Calu3 (cell line): ENCODE measurements at regions not wholly inside any gene's neighbourhood (a gene's known extent, or its start where the extent isn't known, plus 50 kb on each side); places are given as distances from the start of the nearest gene placed in this dataset.

Experiments
- BruUV-seq: library from RNA; stranded (reverse); fragments of 400-500 nt; replicated peaks from 2 replicates; lab custom pipeline; 2021; lab: Mats Ljungman, UMichigan
- CTCF ChIA-PET: fragments of 300-600 bp; sonication (Branson Sonifier 250); formaldehyde crosslinking; loops from one replicate; lab custom pipeline; 2022; ENCODE audit warnings: antibody characterized with exemption; lab: Charles Lee
- DNase-seq: peaks from one replicate; pipeline ENCODE4 v3.0.0; 2022
- H3K27ac Mint-ChIP-seq: one replicate; pipeline ENCODE4 v1.8.0; 2022; ENCODE audit warnings: mixed read lengths; ENCODE audit not compliant: unreplicated experiment
- H3K27me3 Mint-ChIP-seq: one replicate; pipeline ENCODE4 v1.8.0; 2022; ENCODE audit warnings: mixed read lengths; ENCODE audit not compliant: unreplicated experiment
- H3K36me3 Mint-ChIP-seq: one replicate; pipeline ENCODE4 v1.8.0; 2022; ENCODE audit warnings: mild to moderate bottlenecking, moderate library complexity, mixed read lengths; ENCODE audit not compliant: insufficient read depth, unreplicated experiment
- H3K4me1 Mint-ChIP-seq: one replicate; pipeline ENCODE4 v1.8.0; 2022; ENCODE audit warnings: mild to moderate bottlenecking, low read depth, mixed read lengths; ENCODE audit not compliant: unreplicated experiment
- H3K4me3 Mint-ChIP-seq: one replicate; pipeline ENCODE4 v1.8.0; 2022; ENCODE audit warnings: mild to moderate bottlenecking, low read depth, moderate library complexity, mixed read lengths; ENCODE audit not compliant: unreplicated experiment
- H3K9me3 Mint-ChIP-seq: one replicate; pipeline ENCODE4 v1.8.0; 2022; ENCODE audit warnings: low read depth, mixed read lengths; ENCODE audit not compliant: unreplicated experiment
- intact Hi-C: fragments of 100-400 bp; cut with micrococcal nuclease; formaldehyde crosslinking; loops from one replicate; pipeline ENCODE4 v1.10.0; 2022; ENCODE audit not compliant: unreplicated experiment
- TF ChIP-seq, protein P1 (sequence below): fragments of 200-600 bp; IDR thresholded peaks from one replicate; pipeline ENCODE4 v1.8.0; 2022; ENCODE audit warnings: antibody characterized with exemption; ENCODE audit not compliant: unreplicated experiment

DNA sequence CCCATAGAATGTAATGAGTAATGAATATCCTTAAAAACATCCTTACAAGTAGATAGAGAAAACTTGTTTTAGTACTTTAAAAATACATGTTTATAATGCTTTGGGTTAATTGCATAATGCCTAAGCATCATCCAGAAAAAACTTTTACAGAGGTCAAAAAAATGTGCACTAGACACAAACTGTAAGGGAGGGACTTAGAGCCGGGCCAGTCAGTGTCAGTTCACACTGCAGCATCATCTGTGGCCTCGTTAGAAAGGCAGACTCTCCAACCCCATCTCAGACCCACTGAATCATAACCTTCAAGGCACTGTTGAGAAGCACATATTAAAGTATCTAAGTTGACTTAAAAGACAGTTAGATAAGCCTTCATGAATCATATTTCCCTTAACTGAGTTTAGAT, 230.1 kb upstream of the PRPS1L1 start:
- peaks cover 5% of the 10 kb centered on the region for H3K36me3 Mint-ChIP-seq
- intact Hi-C loops, result no loop called here
- CTCF ChIA-PET, result no interaction called here
- H3K27ac Mint-ChIP-seq, result no peak overlapping the region
- BruUV-seq, result no TSS peak
- TF ChIP-seq, protein P1, sequence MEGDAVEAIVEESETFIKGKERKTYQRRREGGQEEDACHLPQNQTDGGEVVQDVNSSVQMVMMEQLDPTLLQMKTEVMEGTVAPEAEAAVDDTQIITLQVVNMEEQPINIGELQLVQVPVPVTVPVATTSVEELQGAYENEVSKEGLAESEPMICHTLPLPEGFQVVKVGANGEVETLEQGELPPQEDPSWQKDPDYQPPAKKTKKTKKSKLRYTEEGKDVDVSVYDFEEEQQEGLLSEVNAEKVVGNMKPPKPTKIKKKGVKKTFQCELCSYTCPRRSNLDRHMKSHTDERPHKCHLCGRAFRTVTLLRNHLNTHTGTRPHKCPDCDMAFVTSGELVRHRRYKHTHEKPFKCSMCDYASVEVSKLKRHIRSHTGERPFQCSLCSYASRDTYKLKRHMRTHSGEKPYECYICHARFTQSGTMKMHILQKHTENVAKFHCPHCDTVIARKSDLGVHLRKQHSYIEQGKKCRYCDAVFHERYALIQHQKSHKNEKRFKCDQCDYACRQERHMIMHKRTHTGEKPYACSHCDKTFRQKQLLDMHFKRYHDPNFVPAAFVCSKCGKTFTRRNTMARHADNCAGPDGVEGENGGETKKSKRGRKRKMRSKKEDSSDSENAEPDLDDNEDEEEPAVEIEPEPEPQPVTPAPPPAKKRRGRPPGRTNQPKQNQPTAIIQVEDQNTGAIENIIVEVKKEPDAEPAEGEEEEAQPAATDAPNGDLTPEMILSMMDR, result no peak
- H3K4me3 Mint-ChIP-seq, result no peak overlapping the region
- peaks cover 8% of the 10 kb centered on the region for H3K4me1 Mint-ChIP-seq
- peaks cover 17% of the 10 kb centered on the region for H3K9me3 Mint-ChIP-seq
- no peaks in the 10 kb centered on the region for H3K27me3 Mint-ChIP-seq
- DNase-seq, result no peak

DNA sequence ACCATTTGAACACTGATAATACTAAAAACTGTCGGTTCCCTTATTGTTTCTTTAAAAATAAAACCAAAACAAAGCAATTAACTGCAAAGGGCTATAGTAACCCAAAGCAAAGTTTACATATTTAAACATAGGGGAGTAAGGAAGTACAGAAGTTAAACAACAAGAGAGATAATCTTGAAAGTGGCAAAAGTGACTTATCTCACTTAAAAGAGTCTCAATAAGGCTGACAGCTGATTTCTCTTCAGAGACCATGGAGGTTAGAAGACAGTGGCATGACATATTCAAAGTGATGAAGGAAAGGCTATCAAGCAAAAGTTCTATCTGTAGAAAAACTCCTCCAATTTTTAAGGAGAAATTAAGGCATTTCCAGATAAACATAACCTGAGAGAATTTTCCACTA, 233.5 kb upstream of the HDAC9 start:
- CTCF ChIA-PET, result no interaction called here
- BruUV-seq, result no TSS peak

DNA sequence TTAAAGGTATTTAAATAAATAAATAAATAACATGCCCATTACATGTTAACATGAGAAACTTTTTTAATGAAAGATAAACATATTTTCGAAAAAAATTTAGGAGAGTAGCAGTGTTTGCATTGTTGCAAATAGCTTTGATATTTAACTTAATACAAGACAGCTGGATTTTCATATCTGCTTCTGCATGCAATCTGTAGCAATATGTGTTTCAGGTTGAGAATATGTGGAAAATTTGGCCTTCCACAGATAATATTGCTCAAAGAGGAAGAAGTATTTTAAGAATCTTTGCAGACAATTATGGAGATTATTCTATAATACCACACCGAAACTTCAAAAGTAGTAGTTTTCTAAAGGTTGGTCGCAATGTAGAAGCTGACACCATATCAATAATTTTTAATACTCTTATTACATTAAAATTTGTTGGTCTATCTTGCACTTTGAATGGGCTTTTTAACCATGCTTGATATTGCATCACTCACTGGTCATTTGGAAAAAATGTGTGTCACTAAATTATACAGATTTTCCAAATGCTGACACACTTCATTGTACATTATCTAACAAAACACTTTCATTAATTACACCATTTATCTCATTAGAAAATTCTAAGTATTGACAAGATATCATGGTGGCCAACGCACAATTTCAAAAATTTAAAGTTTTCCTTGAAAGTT, 229.8 kb upstream of the HDAC9 start:
- intact Hi-C loops, result no loop called here
- BruUV-seq, result no TSS peak
- Mint-ChIP-seq H3K9me3 (peaks cover 11% of the 10 kb centered on the region), H3K36me3 (no peaks in the 10 kb centered on the region), H3K27ac (no peak overlapping the region), H3K27me3 (no peaks in the 10 kb centered on the region), H3K4me3 (no peak overlapping the region), H3K4me1 (no peaks in the 10 kb centered on the region)
- TF ChIP-seq, protein P1, result no peak
- no peak for DNase-seq
- CTCF ChIA-PET, result no interaction called here

More for the DNA sequence above, 233.5 kb upstream of the HDAC9 start:
- intact Hi-C loops, result no loop called here
- Mint-ChIP-seq H3K36me3 (no peaks in the 10 kb centered on the region), H3K4me1 (no peaks in the 10 kb centered on the region), H3K9me3 (peaks cover 11% of the 10 kb centered on the region), H3K27ac (no peak overlapping the region), H3K4me3 (no peak overlapping the region), H3K27me3 (no peaks in the 10 kb centered on the region)
- TF ChIP-seq, protein P1, result no peak
- DNase-seq, result no peak

DNA sequence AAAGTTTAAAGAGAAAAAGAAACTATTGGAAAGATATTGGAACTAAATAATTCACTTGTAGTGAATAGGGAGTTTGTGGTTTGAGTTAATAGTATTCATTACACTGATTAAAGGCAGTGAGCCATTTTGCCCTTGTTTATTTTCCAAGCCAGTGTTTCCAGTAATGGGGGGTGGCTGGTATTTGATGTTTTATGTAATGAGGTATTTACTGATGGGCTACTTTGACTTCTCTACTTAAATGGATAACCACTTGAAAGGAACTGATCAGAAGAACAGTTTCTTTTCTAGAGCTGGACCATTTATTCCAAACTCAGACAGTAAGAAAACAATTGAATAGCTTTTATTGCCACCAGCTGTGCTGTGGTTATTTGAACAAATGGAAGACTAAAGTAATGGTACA, 227.0 kb upstream of the HDAC9 start:
- DNase-seq, result no peak
- Mint-ChIP-seq H3K4me3 (no peak overlapping the region), H3K36me3 (no peaks in the 10 kb centered on the region), H3K27me3 (no peaks in the 10 kb centered on the region), H3K9me3 (no peaks in the 10 kb centered on the region), H3K4me1 (no peaks in the 10 kb centered on the region), H3K27ac (no peak overlapping the region)
- CTCF ChIA-PET, result interaction anchor here (0.7 kb wide), 1 partner anchor 588 kb away, joined by 3 read pairs; no protein-coding TSS in a partner anchor
- no TSS peak for BruUV-seq
- intact Hi-C loops, result no loop called here
- TF ChIP-seq, protein P1, result no peak
